GM10266 (cell line): ENCODE measurements at regions not wholly inside any gene's neighbourhood (a gene's known extent, or its start where the extent isn't known, plus 50 kb on each side); places are given as distances from the start of the nearest gene placed in this dataset.
"Not testable (repeated sequence)": the region's sequence is repeated elsewhere in the genome, so short reads cannot be mapped to it uniquely, and the experiment has no call there.

Source experiments
- DNase-seq: peaks from one replicate; pipeline ENCODE4 v3.0.0; 2012; ENCODE audit errors: extremely low spot score
- TF ChIP-seq, protein P1 (sequence below): IDR thresholded peaks from 2 replicates; pipeline ENCODE4 v1.5.1; 2012; ENCODE audit warnings: mild to moderate bottlenecking, low read depth; ENCODE audit not compliant: control insufficient read depth, insufficient read depth; ENCODE audit errors: missing control alignments

DNA sequence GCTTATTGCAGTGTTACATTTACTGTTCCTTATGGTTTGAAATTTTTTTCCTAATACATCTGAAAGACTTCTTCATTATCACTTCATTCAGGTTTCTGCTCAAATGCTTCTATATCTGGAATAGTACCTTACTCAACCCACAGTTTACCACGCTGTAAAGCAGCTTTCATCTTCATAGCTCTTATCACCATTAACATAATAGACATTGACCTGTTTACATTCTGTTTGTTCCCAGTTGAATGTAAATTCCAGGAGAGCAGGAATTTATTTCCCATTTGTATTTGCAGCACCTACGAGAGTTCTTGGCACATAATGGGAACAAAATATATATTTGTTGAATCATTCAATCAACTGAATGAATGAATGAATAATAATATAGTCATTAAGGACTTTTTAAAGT, 844.6 kb upstream of the ROBO1 start:
- TF ChIP-seq, protein P1, sequence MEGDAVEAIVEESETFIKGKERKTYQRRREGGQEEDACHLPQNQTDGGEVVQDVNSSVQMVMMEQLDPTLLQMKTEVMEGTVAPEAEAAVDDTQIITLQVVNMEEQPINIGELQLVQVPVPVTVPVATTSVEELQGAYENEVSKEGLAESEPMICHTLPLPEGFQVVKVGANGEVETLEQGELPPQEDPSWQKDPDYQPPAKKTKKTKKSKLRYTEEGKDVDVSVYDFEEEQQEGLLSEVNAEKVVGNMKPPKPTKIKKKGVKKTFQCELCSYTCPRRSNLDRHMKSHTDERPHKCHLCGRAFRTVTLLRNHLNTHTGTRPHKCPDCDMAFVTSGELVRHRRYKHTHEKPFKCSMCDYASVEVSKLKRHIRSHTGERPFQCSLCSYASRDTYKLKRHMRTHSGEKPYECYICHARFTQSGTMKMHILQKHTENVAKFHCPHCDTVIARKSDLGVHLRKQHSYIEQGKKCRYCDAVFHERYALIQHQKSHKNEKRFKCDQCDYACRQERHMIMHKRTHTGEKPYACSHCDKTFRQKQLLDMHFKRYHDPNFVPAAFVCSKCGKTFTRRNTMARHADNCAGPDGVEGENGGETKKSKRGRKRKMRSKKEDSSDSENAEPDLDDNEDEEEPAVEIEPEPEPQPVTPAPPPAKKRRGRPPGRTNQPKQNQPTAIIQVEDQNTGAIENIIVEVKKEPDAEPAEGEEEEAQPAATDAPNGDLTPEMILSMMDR: no peak
- DNase-seq: no peak

- not testable (repeated sequence) for DNase-seq
Observed at GRCh38 chr3:80608072-80608471, 840.3 kb upstream of the ROBO1 start.

DNA sequence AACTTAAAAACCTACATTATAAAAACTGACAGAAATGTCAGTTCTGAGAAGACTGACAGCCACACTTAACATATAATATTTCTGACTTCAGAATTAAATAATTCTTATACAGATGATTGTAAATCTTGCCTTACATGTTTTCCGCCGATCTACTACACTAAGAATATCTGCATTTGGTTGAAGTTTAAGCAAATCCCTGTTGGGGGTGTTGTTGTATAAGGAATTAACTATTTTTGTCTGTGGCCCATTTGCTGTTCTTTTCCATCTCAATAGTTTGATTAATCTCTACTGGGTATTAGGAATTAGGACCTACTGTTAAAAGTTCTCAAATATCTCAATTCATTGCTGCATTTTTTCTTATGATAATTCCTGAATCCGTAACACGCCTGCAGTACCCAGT, 838.3 kb upstream of the ROBO1 start:
- TF ChIP-seq, protein P1: no peak
- DNase-seq: no peak

DNA sequence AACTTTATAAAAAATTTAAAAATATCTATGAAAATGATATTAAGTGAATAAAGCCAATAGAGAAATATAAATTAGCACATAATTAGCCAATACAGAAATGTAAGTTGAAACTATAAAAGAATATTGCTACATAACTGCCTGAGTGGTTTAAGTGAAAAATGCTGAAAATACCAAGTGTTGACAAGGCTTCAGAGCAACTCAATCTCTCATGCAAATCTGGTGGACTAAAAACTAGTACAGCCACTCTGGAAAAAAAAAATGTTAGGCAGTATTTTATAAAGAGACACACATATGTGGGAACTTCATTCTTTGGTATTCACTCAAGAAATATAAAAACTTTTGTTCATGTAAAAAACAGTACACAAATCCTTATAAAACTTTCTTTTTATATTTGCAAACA, 833.7 kb upstream of the ROBO1 start:
- DNase-seq: no peak
- TF ChIP-seq, protein P1: no peak

- DNase-seq: no peak
- TF ChIP-seq, protein P1: no peak
Observed at GRCh38 chr3:80592792-80593191, 825.0 kb upstream of the ROBO1 start.

DNA sequence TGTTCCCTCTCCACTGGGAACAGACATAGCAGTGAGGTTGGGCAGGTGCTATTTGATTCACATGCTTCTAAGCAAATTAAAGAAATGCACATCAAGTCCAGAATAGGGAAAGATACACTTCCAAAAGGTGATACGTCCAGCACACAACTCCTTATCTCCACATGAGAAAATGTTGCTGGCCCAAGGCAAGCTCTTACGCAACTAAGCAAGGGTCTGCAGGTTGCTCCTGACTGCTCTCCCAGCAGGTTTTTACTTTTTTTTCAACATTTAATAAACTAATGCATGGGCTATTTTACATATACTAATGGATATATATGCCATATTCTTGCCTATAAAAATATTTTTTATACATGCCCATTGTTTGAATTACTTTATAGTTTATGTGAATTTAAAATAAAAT, 818.5 kb upstream of the ROBO1 start:
- DNase-seq: no peak
- TF ChIP-seq, protein P1: no peak

- no peak for DNase-seq
- TF ChIP-seq, protein P1: no peak
Observed at GRCh38 chr3:80580146-80580545, 812.3 kb upstream of the ROBO1 start.

GRCh38 chr3:80564391-80564790, 796.6 kb upstream of the ROBO1 start:
- DNase-seq: no peak
- TF ChIP-seq, protein P1: no peak
